Fibroblast of pulmonary artery (primary cell): ENCODE measurements at regions not wholly inside any gene's neighbourhood (a gene's known extent, or its start where the extent isn't known, plus 50 kb on each side); places are given as distances from the start of the nearest gene placed in this dataset.
"Not testable (repeated sequence)": the region's sequence is repeated elsewhere in the genome, so short reads cannot be mapped to it uniquely, and the experiment has no call there.

Source experiments
- DNase-seq: peaks from one replicate; pipeline ENCODE4 v3.0.0-alpha.2; 2010; ENCODE audit warnings: low read depth
- H3K4me3 ChIP-seq: replicated peaks from 2 replicates; pipeline ENCODE4 v1.5.1; 2011; ENCODE audit warnings: low read depth, mild to moderate bottlenecking, control low read depth, low read length, moderate library complexity
- CTCF ChIP-seq: IDR thresholded peaks from 2 replicates; pipeline ENCODE4 v1.5.1; 2011; ENCODE audit warnings: mild to moderate bottlenecking, control low read depth, low read length, inconsistent platforms; ENCODE audit errors: missing control alignments

GRCh38 chr4:122083351-122083750 lies 68.8 kb upstream of the BLTP1 start:
- no peak for TF ChIP-seq CTCF
- H3K4me3 ChIP-seq = no peak overlapping the region
- DNase-seq = no peak

GRCh38 chr4:122082661-122083060 lies 69.5 kb upstream of the BLTP1 start:
- H3K4me3 ChIP-seq = no peak overlapping the region
- DNase-seq = no peak
- no peak for TF ChIP-seq CTCF

- H3K4me3 ChIP-seq, DNase-seq: not testable (repeated sequence)
Measured at GRCh38 chr4:122077653-122078052, 74.5 kb upstream of the BLTP1 start.

- not testable (repeated sequence) for H3K4me3 ChIP-seq, DNase-seq
Measured at GRCh38 chr4:122076835-122077234, 75.3 kb upstream of the BLTP1 start.

DNA sequence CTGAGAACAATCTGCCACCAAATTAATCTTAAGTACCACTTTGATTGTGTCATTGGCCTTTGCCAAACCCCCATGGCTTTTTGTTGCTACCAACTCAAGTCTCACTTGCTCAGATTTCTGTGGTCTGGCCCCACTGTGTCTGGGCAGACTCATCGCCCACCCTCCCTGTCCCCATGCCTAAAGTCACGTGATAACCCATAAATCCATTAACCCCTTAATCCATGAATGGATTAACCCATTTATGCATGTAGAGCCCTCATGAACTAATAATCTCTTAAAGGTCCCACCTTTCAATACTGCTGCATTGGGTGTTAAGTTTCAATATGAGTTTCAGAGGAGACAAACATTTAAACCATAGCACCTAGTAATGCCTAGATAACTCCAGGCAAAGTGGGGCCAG lies 78.5 kb upstream of the BLTP1 start:
- H3K4me3 ChIP-seq = no peak overlapping the region
- no peak for DNase-seq
- no peak for TF ChIP-seq CTCF

GRCh38 chr4:122065915-122066314 lies 86.2 kb upstream of the BLTP1 start:
- H3K4me3 ChIP-seq = no peak overlapping the region
- DNase-seq = no peak
- TF ChIP-seq CTCF = no peak

GRCh38 chr4:122065149-122065548 lies 87.0 kb upstream of the BLTP1 start:
- no peak overlapping the region for H3K4me3 ChIP-seq
- DNase-seq = no peak
- no peak for TF ChIP-seq CTCF

- DNase-seq = no peak
- no peak for TF ChIP-seq CTCF
- H3K4me3 ChIP-seq = no peak overlapping the region
Measured at GRCh38 chr4:122053186-122053585, 98.9 kb upstream of the BLTP1 start.
